ENCODE measurements at regions not wholly inside any gene's neighbourhood (a gene's known extent, or its start where the extent isn't known, plus 50 kb on each side); places are given as distances from the start of the nearest gene placed in this dataset.

DNA sequence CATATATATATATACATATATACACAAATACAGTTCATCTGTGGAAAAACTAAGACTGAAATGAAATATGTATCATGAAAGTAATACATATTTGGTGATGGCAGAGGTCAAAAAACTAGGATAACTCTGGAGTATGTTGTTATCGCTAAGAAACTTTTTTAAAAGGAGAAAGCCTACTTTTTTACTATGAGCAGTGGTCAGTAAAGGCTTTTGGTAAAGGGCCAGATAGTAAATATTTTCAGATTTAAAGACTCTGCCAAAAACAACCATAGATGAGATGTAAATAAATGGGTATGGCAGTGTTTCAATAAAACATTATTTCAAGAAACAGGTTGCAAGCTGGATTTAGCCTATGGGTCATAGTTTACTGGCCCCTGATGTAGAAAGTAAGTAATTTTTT is 93.8 kb upstream of the TGFBR2 start (continued):
- TF ChIP-seq EGR1 (IDR thresholded peaks at IDR 0.05; ENCODE audit: borderline replicate concordance, low read depth, low read length) (no peak), CHD1 (IDR thresholded peaks at IDR 0.05; ENCODE audit: low read depth, low read length) (no peak)
